Breast epithelium (tissue), 4 donors: ENCODE measurements at regions not wholly inside any gene's neighbourhood (a gene's known extent, or its start where the extent isn't known, plus 50 kb on each side); places are given as distances from the start of the nearest gene placed in this dataset.

Source experiments
- DNase-seq, 2 donors: peaks; one replicate each; pipeline ENCODE4 v3.0.0-alpha.2; 2019; ENCODE audit warnings: low spot score in 2 of 2
- H3K27ac ChIP-seq, 2 donors: fragments of 200-600 bp; sonication (generic) in 1 of 2; one replicate each; pipeline ENCODE4 v1.5.1; 2016 to 2019; ENCODE audit warnings: mild to moderate bottlenecking in 1 of 2
- H3K27me3 ChIP-seq, 2 donors: fragments of 200-600 bp; sonication (generic) in 1 of 2; one replicate each; pipeline versions ENCODE4 v1.5.1 to v1.6.0; 2017 to 2019; ENCODE audit warnings: control low read depth in 1 of 2, mild to moderate bottlenecking in 1 of 2
- H3K36me3 ChIP-seq: fragments of 200-600 bp; one replicate; pipeline ENCODE4 v1.5.1; 2019
- H3K4me1 ChIP-seq, 2 donors: fragments of 200-600 bp; sonication (generic); one replicate each; pipeline ENCODE4 v1.5.1; 2016 to 2019; ENCODE audit warnings: control low read depth in 1 of 2
- H3K4me3 ChIP-seq, 3 donors: fragments of 200-600 bp; sonication (generic); 1 replicate in 2 of 3; 2 replicates in 1 of 3; pipeline ENCODE4 v1.5.1; 2016 to 2019; ENCODE audit warnings: mild to moderate bottlenecking in 3 of 3, moderate library complexity in 2 of 3
- H3K9me3 ChIP-seq, 2 donors: fragments of 200-600 bp; sonication (generic) in 1 of 2; one replicate each; pipeline ENCODE4 v1.5.1; 2016 to 2019; ENCODE audit warnings: control low read depth in 1 of 2
- POLR2A ChIP-seq: fragments of 450-650 bp; IDR thresholded peaks from one replicate; pipeline ENCODE4 v1.6.1; 2016; ENCODE audit warnings: antibody characterized with exemption, mild to moderate bottlenecking, moderate library complexity
- POLR2AphosphoS5 ChIP-seq, 3 donors: sonication (generic); formaldehyde crosslinking; IDR thresholded peaks; one replicate each; pipeline ENCODE4 v1.6.1; 2017; ENCODE audit warnings: antibody characterized with exemption in 3 of 3
- intact Hi-C: fragments of 100-400 bp; cut with DNase I; formaldehyde crosslinking; loops from one replicate; pipeline ENCODE4 v1.15.1; 2023; ENCODE audit warnings: low total_unique reads
- TF ChIP-seq, protein P1 (sequence below), 3 donors: fragments of 450-650 bp; IDR thresholded peaks; one replicate each; pipeline ENCODE4 v1.5.1; 2016 to 2017; ENCODE audit warnings: antibody characterized with exemption in 3 of 3, mild to moderate bottlenecking in 3 of 3, moderate library complexity in 3 of 3

DNA sequence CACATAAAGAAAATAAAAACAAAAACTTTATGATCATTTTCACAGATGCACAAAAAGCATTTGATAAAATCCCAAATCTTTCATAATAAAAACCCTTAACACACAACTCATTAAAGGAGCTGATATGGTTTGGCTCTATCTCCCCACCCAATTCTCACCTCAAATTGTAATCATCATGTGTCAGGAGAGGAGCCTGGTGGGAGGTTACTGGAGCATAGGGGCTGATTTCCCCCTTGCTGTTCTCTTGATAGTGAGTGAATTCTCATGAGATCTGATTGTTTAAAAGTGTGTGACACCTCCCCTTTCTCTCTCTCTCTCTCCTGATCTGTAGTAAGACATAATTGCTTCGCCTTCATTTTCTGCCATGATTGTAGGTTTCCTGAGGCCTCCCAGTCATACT lies 790.7 kb downstream of the C12orf50 start:
- Histone ChIP-seq H3K4me1 (no peaks in the 10 kb centered on the region), H3K27ac (no peak overlapping the region), H3K9me3 (no peaks in the 10 kb centered on the region), H3K4me3 (no peak overlapping the region), H3K27me3 (no peaks in the 10 kb centered on the region), H3K36me3 (no peaks in the 10 kb centered on the region)
- DNase-seq = no peak
- intact Hi-C loops = loop anchor here (5.0 kb wide), 1 partner anchor 549 kb away; no protein-coding TSS in a partner anchor
- TF ChIP-seq POLR2A (no peak), POLR2AphosphoS5 (IDR thresholded peaks at IDR 0.05) (no peak)
- TF ChIP-seq, protein P1, sequence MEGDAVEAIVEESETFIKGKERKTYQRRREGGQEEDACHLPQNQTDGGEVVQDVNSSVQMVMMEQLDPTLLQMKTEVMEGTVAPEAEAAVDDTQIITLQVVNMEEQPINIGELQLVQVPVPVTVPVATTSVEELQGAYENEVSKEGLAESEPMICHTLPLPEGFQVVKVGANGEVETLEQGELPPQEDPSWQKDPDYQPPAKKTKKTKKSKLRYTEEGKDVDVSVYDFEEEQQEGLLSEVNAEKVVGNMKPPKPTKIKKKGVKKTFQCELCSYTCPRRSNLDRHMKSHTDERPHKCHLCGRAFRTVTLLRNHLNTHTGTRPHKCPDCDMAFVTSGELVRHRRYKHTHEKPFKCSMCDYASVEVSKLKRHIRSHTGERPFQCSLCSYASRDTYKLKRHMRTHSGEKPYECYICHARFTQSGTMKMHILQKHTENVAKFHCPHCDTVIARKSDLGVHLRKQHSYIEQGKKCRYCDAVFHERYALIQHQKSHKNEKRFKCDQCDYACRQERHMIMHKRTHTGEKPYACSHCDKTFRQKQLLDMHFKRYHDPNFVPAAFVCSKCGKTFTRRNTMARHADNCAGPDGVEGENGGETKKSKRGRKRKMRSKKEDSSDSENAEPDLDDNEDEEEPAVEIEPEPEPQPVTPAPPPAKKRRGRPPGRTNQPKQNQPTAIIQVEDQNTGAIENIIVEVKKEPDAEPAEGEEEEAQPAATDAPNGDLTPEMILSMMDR (IDR thresholded peaks at IDR 0.05) = no peak

DNA sequence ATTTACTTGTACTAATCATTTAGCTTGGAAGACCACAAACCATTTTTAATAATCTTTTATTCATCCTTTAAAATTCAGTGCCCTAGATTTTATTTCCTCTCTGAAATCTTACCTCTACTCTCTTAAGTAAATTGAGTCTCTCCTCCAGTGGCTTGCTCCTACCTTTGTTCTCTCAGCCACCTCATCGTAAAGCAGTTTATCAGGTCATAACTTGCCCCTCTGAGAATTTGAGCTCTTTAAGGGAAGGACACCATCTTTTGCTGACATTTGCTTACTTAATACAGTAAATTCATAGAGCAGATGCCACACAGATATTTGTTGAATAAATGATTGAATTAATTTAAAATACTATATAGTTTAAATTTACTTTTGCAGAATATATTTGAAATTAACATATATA lies 794.3 kb downstream of the C12orf50 start:
- Histone ChIP-seq H3K27me3 (no peaks in the 10 kb centered on the region), H3K4me3 (no peak overlapping the region), H3K36me3 (no peaks in the 10 kb centered on the region), H3K4me1 (no peaks in the 10 kb centered on the region), H3K27ac (no peak overlapping the region), H3K9me3 (no peaks in the 10 kb centered on the region)
- TF ChIP-seq POLR2A (no peak), POLR2AphosphoS5 (IDR thresholded peaks at IDR 0.05) (no peak)
- TF ChIP-seq, protein P1 (IDR thresholded peaks at IDR 0.05) = no peak
- intact Hi-C loops = loop anchor here (5.0 kb wide), 1 partner anchor 552 kb away; no protein-coding TSS in a partner anchor
- no peak for DNase-seq

DNA sequence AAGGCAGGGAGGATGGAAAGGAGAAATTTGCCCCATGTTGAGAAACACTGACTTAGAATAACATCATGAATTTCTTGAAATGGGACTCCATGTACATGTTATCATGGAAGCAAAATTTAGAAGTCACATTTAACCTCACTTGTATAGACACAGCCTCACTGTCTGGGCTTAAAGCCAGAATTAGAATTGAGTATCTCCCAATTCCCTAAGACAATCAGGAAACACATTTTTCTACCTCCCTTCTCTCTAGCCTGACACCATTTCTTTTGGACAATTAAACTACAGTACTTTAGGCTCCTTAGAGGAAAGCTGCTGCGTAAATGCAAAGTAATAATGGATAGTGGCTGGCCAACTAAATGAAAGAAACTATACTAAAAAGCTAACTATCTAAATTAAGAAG lies 795.5 kb downstream of the C12orf50 start:
- H3K9me3 ChIP-seq = no peaks in the 10 kb centered on the region
- TF ChIP-seq POLR2A = no peak
- TF ChIP-seq, protein P1 (IDR thresholded peaks at IDR 0.05) = no peak
- TF ChIP-seq POLR2AphosphoS5 (IDR thresholded peaks at IDR 0.05) = no peak
- no peaks in the 10 kb centered on the region for H3K27me3 ChIP-seq
- H3K4me3 ChIP-seq = no peak overlapping the region
- H3K27ac ChIP-seq = no peak overlapping the region
- intact Hi-C loops = no loop called here
- no peaks in the 10 kb centered on the region for H3K36me3 ChIP-seq
- H3K4me1 ChIP-seq = no peaks in the 10 kb centered on the region
- DNase-seq = no peak

DNA sequence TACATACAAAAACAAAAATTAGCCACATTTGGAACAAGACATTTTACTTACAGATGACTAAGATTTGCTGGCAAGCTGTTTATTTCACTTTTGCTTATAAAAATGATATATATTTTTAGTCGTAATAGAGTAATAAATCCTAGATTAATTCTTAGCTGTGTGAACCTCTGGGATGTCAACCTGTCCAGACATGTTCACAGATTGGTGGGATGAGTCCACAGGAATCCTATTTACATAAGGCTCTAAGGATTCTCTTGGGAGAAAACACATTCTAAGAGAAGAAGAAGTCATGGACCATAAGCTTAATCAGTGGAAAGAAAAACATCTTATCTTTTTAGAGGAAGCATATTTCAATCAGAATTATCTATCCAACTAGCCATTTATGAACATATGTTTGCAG lies 797.4 kb downstream of the C12orf50 start:
- Histone ChIP-seq H3K27ac (no peak overlapping the region), H3K36me3 (no peaks in the 10 kb centered on the region), H3K27me3 (no peaks in the 10 kb centered on the region), H3K4me1 (no peaks in the 10 kb centered on the region), H3K9me3 (no peaks in the 10 kb centered on the region), H3K4me3 (no peak overlapping the region)
- intact Hi-C loops = no loop called here
- no peak for DNase-seq
- no peak for TF ChIP-seq POLR2A
- TF ChIP-seq POLR2AphosphoS5 (IDR thresholded peaks at IDR 0.05) = no peak
- TF ChIP-seq, protein P1 (IDR thresholded peaks at IDR 0.05) = no peak

DNA sequence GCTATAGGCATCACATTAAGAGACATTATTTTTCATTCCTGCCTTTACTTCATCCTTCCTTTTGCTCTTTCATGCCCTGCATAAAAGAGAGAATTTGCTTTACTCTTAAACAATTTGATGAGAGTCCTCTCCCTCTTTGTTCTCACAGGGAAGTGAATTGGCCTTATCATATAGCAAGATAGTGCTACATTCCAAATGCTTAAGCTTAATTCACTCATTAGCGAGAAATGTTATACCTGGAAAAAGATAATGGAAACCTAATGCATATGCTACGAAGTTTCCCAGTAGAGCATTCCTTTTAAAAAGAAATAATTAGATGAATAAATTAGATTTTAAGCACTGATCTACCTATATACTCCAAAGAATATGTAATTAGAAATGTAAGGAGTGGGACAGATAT lies 798.8 kb downstream of the C12orf50 start:
- intact Hi-C loops = no loop called here
- no peaks in the 10 kb centered on the region for H3K4me1 ChIP-seq
- TF ChIP-seq POLR2AphosphoS5 (IDR thresholded peaks at IDR 0.05) = no peak
- no peak for TF ChIP-seq POLR2A
- TF ChIP-seq, protein P1 (IDR thresholded peaks at IDR 0.05) = no peak
- no peaks in the 10 kb centered on the region for H3K36me3 ChIP-seq
- DNase-seq = no peak
- H3K27me3 ChIP-seq = no peaks in the 10 kb centered on the region
- H3K9me3 ChIP-seq = no peaks in the 10 kb centered on the region
- H3K4me3 ChIP-seq = no peak overlapping the region
- H3K27ac ChIP-seq = no peak overlapping the region
